Stimulated activated naive CD8-positive, alpha-beta T cell treated with anti-CD3 and anti-CD28 coated beads, Interleukin-15, Interleukin-2, amounts not matched to agents 100 ng/mL and 50 ng/mL, for 24 hours (primary cell): ENCODE measurements at regions not wholly inside any gene's neighbourhood (a gene's known extent, or its start where the extent isn't known, plus 50 kb on each side); places are given as distances from the start of the nearest gene placed in this dataset.

Experiments used
- H3K27ac Mint-ChIP-seq: one replicate; pipeline ENCODE4 v1.8.0; 2021; ENCODE audit warnings: mild to moderate bottlenecking, mixed read lengths
- H3K27me3 Mint-ChIP-seq: one replicate; pipeline ENCODE4 v1.8.0; 2021; ENCODE audit warnings: mixed read lengths
- H3K36me3 Mint-ChIP-seq: one replicate; pipeline ENCODE4 v1.8.0; 2021; ENCODE audit warnings: low read depth, mixed read lengths
- H3K4me1 Mint-ChIP-seq: one replicate; pipeline ENCODE4 v1.8.0; 2021; ENCODE audit warnings: low read depth, mixed read lengths
- H3K4me3 Mint-ChIP-seq: one replicate; pipeline ENCODE4 v1.8.0; 2021; ENCODE audit warnings: mild to moderate bottlenecking, mixed read lengths
- H3K9me3 Mint-ChIP-seq: one replicate; pipeline ENCODE4 v1.8.0; 2021; ENCODE audit warnings: mixed read lengths

DNA sequence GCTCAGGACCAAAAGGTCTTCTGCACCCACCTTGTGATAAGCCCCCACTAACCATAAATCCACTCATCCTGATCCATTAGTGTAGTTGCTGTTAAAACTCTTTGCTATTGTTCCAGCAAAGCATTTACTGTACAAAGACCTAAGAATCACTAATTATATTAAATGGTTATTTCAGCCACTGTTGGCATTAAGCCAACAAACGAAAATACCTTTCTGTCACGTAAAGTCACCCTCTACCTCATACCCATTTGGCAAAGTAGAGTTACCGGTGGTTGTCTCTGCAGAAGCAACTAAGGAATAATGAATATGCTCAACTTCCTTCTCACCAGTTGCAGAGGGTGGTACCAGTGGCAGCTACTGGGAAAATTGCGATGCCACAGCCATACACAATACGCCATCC, 224.5 kb downstream of the SP3 start:
- peaks cover 50% of the 10 kb centered on the region for H3K27me3 Mint-ChIP-seq
- H3K4me1 Mint-ChIP-seq = no peaks in the 10 kb centered on the region

DNA sequence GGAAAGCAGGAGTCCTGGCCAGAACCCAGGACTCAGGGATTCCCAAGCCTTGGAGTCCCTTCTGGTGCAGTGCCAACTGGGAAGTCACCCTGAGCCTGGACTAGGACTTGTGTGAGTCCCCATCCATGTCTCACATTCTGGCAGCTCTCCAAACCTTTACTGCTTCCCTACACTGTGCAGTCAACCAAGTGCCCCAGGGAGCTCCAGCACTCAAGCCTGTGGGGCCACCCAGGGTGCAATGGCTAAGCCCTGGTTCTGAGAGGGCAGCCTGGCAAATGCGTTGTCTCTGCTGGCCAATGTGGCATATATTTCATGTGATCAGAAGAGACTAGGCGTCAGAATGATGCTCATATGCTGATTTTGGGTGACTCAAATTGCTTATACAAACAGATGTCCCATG, 223.4 kb downstream of the SP3 start:
- H3K9me3 Mint-ChIP-seq = peaks cover 4% of the 10 kb centered on the region
- no peaks in the 10 kb centered on the region for H3K36me3 Mint-ChIP-seq
- no peak overlapping the region for H3K4me3 Mint-ChIP-seq
- no peak overlapping the region for H3K27ac Mint-ChIP-seq
- peaks cover 46% of the 10 kb centered on the region for H3K27me3 Mint-ChIP-seq
- no peaks in the 10 kb centered on the region for H3K4me1 Mint-ChIP-seq

More for the DNA sequence above, 224.5 kb downstream of the SP3 start:
- H3K4me3 Mint-ChIP-seq = no peak overlapping the region
- H3K36me3 Mint-ChIP-seq = no peaks in the 10 kb centered on the region
- H3K9me3 Mint-ChIP-seq = peaks cover 4% of the 10 kb centered on the region
- H3K27ac Mint-ChIP-seq = no peak overlapping the region

DNA sequence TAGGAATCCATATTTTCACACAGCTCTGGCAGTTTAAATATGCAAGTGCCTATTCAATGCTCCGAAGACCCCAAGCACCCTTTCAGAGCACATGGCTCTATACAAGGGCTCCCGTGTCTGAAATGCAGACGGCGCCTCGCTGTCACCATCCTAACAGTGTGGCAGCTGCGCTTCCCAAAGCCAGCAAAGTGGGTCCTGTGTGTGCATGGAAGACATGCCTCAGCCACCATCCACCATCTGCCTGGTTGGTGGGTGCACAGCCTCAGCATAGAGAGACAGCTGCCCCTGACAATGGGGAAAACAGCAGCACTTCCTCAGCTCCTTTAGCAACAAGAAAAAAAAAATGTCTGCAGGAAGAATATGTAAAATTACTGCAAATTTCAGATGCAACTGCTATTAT, 218.1 kb downstream of the SP3 start:
- no peaks in the 10 kb centered on the region for H3K4me1 Mint-ChIP-seq
- no peak overlapping the region for H3K27ac Mint-ChIP-seq
- no peaks in the 10 kb centered on the region for H3K9me3 Mint-ChIP-seq
- peaks cover 27% of the 10 kb centered on the region for H3K27me3 Mint-ChIP-seq
- H3K4me3 Mint-ChIP-seq = no peak overlapping the region
- no peaks in the 10 kb centered on the region for H3K36me3 Mint-ChIP-seq

DNA sequence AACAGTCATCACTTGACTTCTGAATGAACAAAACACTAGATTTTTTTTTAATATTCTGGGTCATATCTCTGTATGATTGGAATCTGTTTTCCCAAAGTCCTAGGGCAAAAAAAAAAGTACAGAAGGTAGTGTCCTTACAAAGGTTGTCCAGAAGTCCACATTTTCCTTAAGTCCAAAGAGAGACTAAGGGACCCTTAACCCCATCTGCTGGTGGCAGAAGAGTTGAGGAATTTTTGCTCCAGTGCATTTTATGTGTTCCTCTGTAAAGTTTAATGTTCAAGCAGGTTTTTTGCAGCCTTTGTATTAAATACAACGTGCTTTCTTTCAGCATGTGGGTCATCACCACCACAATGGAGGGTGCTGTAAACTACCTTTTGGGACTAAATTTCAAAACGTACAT, 215.9 kb downstream of the SP3 start:
- H3K27me3 Mint-ChIP-seq = peaks cover 7% of the 10 kb centered on the region
- no peaks in the 10 kb centered on the region for H3K4me1 Mint-ChIP-seq
- no peaks in the 10 kb centered on the region for H3K36me3 Mint-ChIP-seq
- H3K4me3 Mint-ChIP-seq = no peak overlapping the region
- no peak overlapping the region for H3K27ac Mint-ChIP-seq
- no peaks in the 10 kb centered on the region for H3K9me3 Mint-ChIP-seq

DNA sequence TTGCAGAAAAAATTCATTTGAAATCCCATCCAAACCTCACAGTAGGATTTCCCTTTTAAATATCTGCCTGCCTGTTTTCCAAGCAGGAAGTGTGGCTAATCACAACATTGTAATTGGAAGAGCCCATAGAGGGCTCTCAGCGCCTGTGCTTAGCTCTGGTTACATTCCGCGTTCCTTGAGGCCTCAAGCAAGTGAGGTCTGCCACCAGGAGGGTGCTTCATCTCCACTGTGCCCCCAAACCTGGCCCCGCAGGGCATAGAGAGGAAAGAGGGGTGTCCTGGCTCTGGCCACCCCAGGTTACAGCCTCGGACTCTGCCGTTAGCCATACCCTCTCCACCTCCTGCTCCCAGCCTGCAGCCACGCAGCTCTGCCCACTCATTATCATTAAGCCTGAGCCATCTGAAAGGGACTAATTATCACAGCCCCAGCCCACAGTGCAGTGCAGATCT, 214.8 kb downstream of the SP3 start:
- Mint-ChIP-seq H3K27ac (no peak overlapping the region), H3K4me3 (no peak overlapping the region), H3K4me1 (no peaks in the 10 kb centered on the region), H3K27me3 (peaks cover 4% of the 10 kb centered on the region), H3K36me3 (no peaks in the 10 kb centered on the region), H3K9me3 (no peaks in the 10 kb centered on the region)

DNA sequence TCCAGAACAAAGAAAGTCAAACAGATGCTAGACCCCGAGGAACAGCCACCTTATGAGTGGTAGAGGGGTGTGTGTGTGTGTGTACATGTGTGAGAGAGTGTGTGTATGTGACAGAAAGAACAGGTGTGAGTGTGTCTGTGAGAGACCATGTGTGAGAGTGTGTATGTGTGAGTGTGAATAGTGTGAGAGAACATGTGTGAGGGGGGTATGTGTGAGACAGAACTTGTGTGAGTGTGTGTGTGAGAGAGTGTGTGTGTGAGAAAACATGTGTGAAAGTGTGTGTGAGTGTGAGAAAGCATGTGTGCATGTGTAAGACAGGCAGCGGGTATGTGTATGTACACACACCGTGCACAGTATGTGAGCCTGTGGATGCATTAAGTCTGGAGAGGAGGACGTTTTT, 214.3 kb downstream of the SP3 start:
- Mint-ChIP-seq H3K27ac (no peak overlapping the region), H3K9me3 (no peaks in the 10 kb centered on the region), H3K27me3 (peaks cover 4% of the 10 kb centered on the region), H3K4me3 (no peak overlapping the region), H3K36me3 (no peaks in the 10 kb centered on the region), H3K4me1 (no peaks in the 10 kb centered on the region)

DNA sequence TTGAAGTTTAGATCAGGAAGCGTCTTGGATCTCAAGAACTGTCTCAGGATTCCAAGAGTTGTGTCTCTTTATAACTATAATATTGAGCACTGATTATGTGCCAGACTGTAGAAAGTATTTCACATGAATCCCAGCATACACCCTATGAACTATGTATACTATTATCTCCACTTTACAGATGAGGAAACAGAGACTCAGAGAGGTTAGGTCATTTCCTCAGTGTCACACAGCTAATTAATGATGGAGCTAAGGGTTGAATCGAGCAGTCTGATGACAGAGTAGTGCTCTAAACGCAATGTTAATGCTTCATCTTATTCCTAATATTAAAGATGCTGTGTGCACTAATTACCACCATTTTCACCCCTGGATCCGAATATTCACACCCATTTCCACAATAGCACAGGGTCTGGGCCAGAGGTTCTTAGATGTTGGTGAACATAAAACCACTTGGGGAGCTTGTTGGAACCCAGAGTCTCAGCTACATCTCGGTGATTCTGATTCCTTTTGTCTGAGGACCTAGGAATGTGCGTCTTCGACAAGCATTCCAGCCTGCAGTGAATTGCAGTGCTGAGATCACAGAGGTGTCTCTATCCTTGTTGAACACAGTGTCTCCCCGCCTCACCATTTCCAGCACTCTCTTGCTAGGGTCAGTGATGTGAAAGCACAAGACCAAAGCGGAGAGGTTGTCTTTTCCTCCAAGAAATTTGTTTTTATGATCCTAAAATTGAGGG, 213.8 kb downstream of the SP3 start:
- no peak overlapping the region for H3K4me3 Mint-ChIP-seq

DNA sequence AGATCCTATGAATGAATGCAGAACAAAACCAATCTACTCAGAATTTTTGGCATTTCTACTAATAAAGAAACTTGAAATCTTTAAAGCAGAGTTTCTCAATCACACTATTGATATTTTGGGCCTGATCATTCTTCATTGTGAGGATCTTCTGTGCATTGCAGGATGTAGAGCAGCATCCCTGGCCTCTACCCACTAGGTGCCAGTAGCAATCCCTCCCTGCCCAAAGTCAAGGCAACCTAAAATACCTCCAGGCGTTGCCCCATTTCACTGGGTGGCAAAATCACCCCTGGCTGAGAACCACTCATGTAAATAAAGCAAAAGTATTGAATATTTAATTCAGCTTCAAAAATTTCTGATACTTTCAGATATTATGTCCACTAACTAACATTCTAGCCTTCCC, 213.0 kb downstream of the SP3 start:
- H3K9me3 Mint-ChIP-seq = no peaks in the 10 kb centered on the region
- no peak overlapping the region for H3K4me3 Mint-ChIP-seq
- no peaks in the 10 kb centered on the region for H3K36me3 Mint-ChIP-seq
- no peak overlapping the region for H3K27ac Mint-ChIP-seq
- H3K4me1 Mint-ChIP-seq = no peaks in the 10 kb centered on the region
- H3K27me3 Mint-ChIP-seq = peaks cover 4% of the 10 kb centered on the region

More for the DNA sequence above, 213.8 kb downstream of the SP3 start:
- H3K27me3 Mint-ChIP-seq = peaks cover 4% of the 10 kb centered on the region
- no peaks in the 10 kb centered on the region for H3K4me1 Mint-ChIP-seq
- H3K27ac Mint-ChIP-seq = no peak overlapping the region
- no peaks in the 10 kb centered on the region for H3K36me3 Mint-ChIP-seq
- H3K9me3 Mint-ChIP-seq = no peaks in the 10 kb centered on the region

DNA sequence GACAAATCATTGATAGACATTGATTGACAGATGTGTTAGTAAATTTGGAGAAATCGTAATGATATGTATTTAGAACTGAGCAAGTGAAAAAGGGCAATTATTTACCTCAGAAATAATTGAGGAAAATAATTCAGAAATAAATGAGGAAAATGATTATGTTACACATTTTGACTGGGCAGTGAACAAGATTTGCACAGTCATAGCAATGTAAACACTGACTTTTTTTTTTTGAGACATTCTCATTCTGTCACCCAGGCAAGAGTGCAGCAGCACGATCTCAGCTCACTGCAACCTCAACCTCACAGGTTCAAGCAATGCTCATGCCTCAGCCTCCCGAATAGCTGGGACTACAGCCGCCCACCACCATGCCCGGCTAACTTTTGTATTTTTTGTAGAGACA, 211.7 kb downstream of the SP3 start:
- no peaks in the 10 kb centered on the region for H3K36me3 Mint-ChIP-seq
- H3K4me1 Mint-ChIP-seq = no peaks in the 10 kb centered on the region
- H3K9me3 Mint-ChIP-seq = no peaks in the 10 kb centered on the region
- peaks cover 4% of the 10 kb centered on the region for H3K27me3 Mint-ChIP-seq
- H3K4me3 Mint-ChIP-seq = no peak overlapping the region
- no peak overlapping the region for H3K27ac Mint-ChIP-seq

DNA sequence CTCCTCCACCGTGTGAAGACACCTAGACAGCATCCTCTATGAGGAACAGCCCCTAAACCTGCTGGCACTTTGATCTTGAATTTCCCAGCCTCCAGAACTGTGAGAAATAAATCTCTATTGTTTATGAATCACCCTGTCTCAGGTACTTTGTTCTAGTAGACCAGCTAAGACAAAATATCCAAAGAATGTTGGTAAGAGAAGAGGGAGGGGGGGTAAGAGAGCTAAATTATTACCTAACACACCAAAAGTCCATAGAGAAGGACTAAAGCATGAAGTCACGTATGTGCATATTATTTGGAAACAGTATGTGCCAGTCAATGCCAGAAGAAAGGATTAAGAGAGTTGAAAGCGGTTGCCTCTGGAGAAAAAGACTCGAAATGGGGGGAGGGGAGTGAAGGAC, 211.0 kb downstream of the SP3 start:
- Mint-ChIP-seq H3K36me3 (no peaks in the 10 kb centered on the region), H3K27me3 (peaks cover 4% of the 10 kb centered on the region), H3K4me1 (no peaks in the 10 kb centered on the region), H3K9me3 (no peaks in the 10 kb centered on the region), H3K27ac (no peak overlapping the region), H3K4me3 (no peak overlapping the region)

DNA sequence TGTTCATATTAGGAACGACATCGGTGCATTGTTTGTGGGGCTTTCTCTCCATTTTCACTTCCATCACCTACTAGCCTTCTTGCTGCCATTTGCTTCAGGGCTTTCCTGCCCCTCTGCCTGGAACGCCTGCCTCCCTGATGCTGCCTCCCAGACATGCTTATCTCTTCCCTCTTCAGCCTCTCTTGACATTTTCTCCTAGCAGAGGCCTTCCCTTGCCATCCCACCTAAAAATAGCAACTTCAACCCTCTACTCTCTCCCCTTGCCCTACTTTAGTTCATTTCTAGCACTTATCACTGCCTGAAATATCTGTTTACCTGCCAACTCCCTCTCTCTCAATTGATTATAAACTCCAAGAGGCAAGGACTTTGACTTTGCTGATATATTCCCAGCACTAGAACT, 210.3 kb downstream of the SP3 start:
- Mint-ChIP-seq H3K27me3 (peaks cover 2% of the 10 kb centered on the region), H3K36me3 (no peaks in the 10 kb centered on the region), H3K27ac (no peak overlapping the region), H3K9me3 (no peaks in the 10 kb centered on the region), H3K4me1 (no peaks in the 10 kb centered on the region), H3K4me3 (no peak overlapping the region)

DNA sequence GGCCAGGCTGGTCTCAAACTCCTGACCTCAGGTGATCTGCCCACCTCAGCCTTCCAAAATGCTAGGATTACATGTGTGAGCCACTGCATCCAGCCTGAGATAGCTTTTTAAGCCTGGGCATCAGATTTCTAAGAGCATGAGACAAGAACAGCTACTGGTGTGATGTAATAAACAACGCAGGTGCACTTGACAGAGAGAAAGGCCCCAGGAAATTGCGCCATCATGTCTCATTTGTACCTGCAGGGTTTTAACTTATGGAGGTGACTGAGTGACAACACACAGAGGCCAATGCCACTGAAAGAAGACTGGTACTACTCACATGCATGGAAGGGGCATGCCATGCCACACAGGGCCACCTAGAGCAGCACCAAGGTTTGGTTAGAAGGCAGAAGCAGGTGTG, 209.4 kb downstream of the SP3 start:
- Mint-ChIP-seq H3K9me3 (no peaks in the 10 kb centered on the region), H3K27me3 (no peaks in the 10 kb centered on the region), H3K36me3 (no peaks in the 10 kb centered on the region), H3K27ac (no peak overlapping the region), H3K4me3 (no peak overlapping the region), H3K4me1 (no peaks in the 10 kb centered on the region)

DNA sequence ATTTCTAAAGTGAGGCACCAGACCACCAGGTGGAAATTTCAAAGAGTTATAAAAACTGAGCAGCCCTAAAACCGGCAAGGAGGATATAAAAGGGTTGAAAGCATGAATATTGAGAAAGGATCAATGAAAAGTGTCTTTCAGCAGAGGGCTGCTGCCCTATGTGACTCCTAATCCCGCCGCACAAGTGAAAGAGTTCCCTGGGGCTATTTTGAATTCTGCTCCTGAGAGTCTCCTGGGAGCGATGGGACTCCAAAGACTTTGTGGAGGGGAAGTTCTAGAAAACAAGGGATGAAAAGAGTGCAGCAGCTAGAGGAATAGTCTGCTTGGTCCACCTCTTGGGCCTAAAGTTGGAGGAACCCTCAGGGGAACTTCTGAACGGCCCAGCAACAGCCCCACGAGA, 205.2 kb downstream of the SP3 start:
- Mint-ChIP-seq H3K27ac (no peak overlapping the region), H3K9me3 (no peaks in the 10 kb centered on the region), H3K4me3 (no peak overlapping the region), H3K4me1 (no peaks in the 10 kb centered on the region), H3K36me3 (no peaks in the 10 kb centered on the region), H3K27me3 (no peaks in the 10 kb centered on the region)

DNA sequence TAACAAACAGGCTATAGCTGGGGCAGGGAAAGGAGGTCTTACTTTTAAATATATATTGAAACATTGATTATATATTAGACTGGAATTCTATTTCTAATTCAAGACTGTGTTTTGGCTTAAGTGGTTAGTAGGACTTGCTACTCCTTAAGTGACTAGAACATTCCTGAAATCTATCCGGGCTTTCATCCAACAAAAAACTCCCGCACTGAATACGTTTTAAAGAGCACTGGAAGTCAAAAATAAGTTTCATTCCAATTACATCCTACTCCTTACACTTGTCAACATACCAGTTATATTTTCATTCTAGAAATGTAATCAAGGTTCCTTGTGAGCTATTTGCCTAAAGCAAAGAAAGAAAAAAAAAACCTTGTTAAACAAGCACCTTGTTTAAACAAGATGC, 204.6 kb downstream of the SP3 start:
- Mint-ChIP-seq H3K4me1 (no peaks in the 10 kb centered on the region), H3K27ac (no peak overlapping the region), H3K36me3 (no peaks in the 10 kb centered on the region), H3K4me3 (no peak overlapping the region), H3K9me3 (no peaks in the 10 kb centered on the region), H3K27me3 (no peaks in the 10 kb centered on the region)

DNA sequence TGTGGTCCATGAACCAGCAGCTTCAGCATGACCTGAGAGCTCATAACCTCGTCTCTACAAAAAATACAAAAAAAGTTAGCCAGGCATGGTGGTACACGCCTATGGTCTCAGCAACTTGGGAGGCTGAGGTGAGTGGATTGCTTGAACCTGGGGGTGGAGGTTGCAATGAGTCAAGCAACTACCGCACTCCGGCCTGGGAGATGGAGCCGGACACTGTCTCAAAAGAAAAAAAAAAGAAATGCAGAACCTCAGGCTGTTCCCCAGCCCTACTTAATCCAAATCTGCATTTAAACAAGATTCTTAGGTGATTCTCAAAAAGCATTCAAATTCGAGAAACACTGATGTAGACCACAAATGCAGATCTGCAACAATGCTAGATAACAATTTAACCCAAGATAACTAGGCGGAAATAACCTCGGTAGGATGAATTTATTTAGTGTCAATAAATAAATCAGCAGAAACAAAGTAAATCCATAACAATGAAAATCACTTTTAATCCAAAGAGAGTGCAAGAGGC, 203.5 kb downstream of the SP3 start:
- Mint-ChIP-seq H3K36me3 (no peaks in the 10 kb centered on the region), H3K27ac (no peak overlapping the region), H3K27me3 (peaks cover under 1% of the 10 kb centered on the region), H3K4me1 (no peaks in the 10 kb centered on the region), H3K9me3 (no peaks in the 10 kb centered on the region), H3K4me3 (no peak overlapping the region)

DNA sequence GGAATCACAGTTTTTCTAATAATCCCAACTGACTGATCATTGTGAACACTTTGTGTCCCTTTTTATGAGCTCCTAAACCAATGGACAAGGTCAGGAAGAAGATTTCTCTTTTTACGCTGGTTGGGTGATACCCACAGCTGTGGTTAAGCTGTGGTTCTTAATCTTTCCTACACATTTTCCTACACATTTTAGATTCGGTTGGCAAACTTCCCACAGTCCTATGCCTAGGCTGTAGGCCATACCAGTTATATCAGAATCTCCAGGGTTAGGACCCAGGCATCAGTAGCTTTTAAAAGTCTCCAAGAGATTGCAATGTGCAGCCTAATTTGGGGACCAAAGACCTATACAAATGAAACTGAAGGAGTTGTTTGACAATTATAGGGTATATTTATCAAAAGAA, 203.0 kb downstream of the SP3 start:
- H3K36me3 Mint-ChIP-seq = no peaks in the 10 kb centered on the region
- no peaks in the 10 kb centered on the region for H3K9me3 Mint-ChIP-seq
- H3K4me3 Mint-ChIP-seq = no peak overlapping the region
- peaks cover 4% of the 10 kb centered on the region for H3K27me3 Mint-ChIP-seq
- H3K27ac Mint-ChIP-seq = no peak overlapping the region
- no peaks in the 10 kb centered on the region for H3K4me1 Mint-ChIP-seq
